ENCODE measurements at regions not wholly inside any gene's neighbourhood (a gene's known extent, or its start where the extent isn't known, plus 50 kb on each side); places are given as distances from the start of the nearest gene placed in this dataset.
A peak's percentile ranks its signal among the peaks of the same experiment; 100 is the strongest.

GRCh38 chr3:94875149-94875548 lies 812.3 kb downstream of the NSUN3 start:
- no peak for DNase-seq

DNA sequence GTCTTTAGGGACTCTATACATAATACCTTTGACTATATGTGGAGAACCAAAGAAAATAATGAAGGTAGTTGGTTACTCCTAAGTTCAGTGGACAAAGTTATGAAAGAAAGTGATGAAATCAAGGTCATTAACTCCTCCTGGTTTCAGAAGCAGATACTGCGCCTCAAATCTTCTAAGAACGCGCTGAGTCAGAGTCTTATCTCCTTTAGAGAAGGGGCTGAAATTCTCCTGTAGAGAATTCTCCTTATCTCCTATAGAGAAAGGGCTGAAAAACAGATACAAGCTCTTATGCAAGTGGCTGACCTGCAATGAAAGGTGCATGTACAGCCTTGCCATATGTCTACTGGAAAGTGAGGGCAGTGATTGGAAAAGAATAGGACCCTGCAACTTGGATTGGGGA lies 824.2 kb downstream of the NSUN3 start:
- peak; percentile 40 for DNase-seq

DNA sequence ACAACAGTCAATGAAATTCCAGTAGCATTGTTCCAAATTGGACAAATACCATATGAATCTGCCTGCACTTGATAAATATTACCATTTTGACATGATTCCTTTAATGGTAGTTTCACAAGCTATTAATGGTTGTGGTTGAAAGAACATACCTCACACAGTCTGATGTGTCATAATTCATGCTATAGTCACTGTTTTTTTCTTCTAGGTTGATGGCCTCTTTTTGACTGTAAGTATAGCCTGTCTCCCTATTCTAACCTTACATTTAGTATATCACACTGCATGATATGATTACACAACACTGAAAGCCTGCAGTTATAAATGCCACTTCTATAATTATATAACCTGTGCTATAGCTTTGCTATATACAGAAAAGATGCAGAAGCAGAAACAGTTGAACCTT lies 834.1 kb downstream of the NSUN3 start:
- no peak for DNase-seq

DNA sequence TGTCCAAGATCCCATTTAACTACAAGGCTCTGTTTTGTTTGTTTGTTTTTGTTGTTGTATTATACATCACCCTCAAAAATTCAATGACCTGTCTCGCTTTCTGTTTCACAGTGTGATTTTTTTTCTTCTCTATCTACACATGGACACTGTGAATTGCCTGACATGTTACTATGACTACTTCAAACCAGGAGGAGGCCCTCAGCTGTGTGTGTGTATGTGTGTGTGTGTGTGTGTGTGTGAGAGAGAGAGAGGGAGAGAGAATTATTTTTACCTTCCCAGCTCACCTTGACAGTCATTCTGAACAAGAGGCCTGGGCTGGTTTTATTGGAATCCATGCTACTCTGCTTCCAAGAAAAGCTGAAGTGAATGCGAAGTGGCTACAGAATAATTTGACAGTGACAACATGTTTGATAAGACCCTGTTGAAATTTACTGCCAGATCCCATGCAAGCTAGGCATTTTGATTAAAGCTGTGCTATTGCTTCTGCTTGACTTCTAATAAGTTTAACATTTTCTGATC lies 841.4 kb downstream of the NSUN3 start:
- no peak for DNase-seq

- DNase-seq: no peak
These were observed 846.9 kb downstream of the NSUN3 start for GRCh38 chr3:94909726-94910125.

GRCh38 chr3:94912656-94913055 lies 849.8 kb downstream of the NSUN3 start:
- DNase-seq: no peak

DNA sequence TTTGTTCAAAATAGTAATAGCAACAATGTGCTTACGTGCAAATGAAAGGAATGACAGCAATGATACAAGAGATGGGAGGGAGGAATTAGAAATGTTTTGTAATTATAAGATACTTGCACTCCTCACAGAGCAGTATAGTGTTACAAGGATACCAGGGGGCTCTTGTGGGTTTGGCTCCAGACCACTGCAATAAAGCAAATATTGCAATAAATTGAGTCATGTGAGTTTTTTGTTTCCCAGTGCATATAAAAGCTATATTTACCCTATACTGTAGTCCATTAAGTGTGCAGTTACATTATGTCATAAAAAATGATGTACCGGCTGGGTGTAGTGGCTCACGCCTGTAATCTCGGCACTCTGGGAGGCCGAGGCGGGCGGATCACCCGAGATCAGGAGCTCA lies 864.3 kb downstream of the NSUN3 start:
- no peak for DNase-seq

- DNase-seq: peak; percentile 78
These were observed 866.1 kb downstream of the NSUN3 start for GRCh38 chr3:94928921-94929320.

DNA sequence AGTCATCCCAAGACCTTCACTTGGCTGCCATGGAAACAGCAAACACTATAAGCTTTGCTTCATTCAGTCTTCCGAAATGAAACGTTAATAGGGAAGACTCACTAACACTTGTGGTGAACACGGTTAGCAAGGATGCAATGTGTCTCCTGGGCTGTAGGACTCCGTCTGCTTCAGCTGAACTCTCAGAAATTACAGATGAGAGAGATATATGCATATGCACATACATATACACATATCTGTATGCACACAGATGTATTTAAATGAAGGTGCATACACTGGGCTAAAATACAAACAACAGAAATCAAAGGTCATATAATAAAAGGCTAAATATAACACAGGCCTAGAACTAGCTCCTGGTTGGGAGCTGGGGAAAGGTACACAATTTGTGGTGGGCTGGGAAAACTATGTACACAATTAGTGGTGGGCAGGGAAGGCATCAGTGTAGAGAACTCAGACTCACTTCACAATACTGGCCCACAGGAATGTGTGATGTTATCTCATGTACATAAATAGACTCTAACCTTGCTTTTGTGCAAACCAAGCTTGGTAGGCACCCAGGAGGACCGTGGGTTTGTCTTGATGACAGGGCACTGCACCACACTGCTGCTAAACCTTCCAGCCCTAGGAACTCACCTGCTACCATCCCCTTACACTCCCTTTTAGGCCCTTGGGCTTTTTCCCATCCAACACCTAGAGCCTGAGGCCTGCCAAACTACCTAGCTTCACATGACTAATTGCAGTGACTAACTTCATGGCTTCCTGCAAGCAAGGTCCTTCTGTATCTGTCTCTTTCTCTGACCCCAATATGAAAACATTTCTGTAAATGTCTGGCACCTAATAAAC lies 873.1 kb downstream of the NSUN3 start:
- no peak for DNase-seq

- DNase-seq: no peak
These were observed 875.1 kb downstream of the NSUN3 start for GRCh38 chr3:94937980-94938379.

DNA sequence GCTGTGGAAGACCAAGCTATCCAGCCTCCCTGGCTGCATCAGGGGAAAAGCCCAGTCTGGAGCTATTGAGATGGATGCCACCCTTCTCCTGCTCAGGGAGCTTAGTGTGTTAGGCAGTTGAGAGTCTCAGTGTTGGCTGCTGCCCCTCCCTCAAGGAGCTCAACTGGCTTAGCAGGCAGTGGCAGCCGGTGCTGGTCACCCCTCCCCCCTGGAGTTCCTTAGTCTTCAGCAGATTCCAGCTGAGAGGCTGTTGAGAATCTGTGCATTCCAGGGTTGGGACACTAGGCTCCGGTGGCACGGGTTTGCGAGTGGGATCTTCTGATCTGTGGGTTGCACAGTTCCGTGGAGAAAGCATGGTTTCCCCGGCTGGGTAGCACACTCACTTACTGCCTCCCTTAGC lies 883.8 kb downstream of the NSUN3 start:
- no peak for DNase-seq

GRCh38 chr3:94961423-94962100 lies 898.7 kb downstream of the NSUN3 start:
- DNase-seq: no peak

GRCh38 chr3:94965867-94966475 lies 903.1 kb downstream of the NSUN3 start:
- no peak for DNase-seq

GRCh38 chr3:94967196-94967595 lies 904.3 kb downstream of the NSUN3 start:
- DNase-seq: no peak

DNA sequence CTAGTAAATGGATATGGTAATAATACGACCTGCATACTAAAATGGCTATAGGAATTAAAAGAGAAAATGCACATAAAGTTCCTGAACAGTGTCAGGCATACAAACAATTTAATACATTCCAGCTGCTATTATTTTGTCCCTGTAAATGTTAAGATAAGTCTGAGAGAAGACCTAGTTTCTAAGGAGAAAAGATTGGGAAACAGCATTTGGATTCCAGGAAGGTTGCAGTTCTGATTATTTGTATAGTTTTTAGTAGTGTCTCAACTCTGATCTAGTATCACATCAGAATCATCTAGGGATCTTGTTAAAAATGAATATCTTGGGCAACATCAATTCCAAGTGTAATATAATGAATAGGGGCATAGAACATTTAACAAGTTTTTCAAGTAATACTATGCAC lies 905.7 kb downstream of the NSUN3 start:
- no peak for DNase-seq

- no peak for DNase-seq
These were observed 909.2 kb downstream of the NSUN3 start for GRCh38 chr3:94972066-94972465.

GRCh38 chr3:94978084-94978483 lies 915.2 kb downstream of the NSUN3 start:
- DNase-seq: no peak

GRCh38 chr3:94985778-94986177 lies 922.9 kb downstream of the NSUN3 start:
- DNase-seq: no peak

DNA sequence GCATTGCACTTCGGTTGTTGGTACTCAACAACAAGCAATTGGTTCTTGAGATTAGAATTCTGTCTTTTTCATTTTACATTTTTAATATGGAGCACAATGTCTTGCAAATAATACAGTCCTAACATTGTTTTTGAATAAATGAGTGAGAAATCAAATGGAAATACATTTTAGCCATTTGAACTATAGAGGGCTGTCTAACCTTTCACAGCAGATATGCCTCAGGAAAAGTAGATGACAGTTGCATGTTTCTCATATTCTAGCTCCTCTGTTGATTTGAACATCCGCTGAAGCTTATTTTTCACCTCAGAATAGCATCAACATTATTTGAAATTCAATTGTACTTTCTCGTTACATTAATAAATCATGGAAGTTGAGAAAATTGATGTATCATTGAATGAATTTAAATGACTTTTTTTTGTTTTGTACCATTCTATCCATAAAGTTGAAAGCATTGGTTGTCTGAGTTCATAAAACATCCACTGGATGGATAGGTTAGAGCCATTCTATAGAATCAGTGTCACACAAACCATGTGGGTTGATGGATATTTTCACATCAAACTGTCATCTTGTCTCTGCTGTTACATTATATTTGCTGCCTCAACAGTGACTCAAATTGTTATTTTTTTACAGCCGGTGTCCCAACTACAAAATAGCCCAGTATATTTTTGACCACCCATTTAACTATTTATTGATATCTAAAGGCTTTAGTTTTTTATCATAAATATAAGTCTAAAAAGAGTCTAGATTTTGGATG lies 928.3 kb downstream of the NSUN3 start:
- no peak for DNase-seq

DNA sequence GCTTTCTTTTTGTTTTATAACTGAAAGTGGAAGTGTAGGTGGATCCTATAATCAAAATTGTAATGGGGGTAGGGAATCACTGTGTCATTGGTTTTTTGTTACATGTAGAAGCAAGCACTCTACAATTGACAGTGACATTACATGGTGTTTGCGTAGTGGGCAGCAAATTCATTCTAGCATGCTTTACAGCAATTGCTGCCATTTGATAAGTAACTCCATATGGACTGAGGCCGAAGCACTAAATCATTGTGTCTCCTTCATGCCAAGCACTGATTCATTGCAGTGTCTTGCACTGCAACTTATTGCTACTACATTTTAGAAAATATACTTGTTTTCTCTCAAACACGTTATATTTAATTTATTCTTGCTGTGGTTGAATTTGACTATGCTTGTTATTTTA lies 933.9 kb downstream of the NSUN3 start:
- DNase-seq: no peak

DNA sequence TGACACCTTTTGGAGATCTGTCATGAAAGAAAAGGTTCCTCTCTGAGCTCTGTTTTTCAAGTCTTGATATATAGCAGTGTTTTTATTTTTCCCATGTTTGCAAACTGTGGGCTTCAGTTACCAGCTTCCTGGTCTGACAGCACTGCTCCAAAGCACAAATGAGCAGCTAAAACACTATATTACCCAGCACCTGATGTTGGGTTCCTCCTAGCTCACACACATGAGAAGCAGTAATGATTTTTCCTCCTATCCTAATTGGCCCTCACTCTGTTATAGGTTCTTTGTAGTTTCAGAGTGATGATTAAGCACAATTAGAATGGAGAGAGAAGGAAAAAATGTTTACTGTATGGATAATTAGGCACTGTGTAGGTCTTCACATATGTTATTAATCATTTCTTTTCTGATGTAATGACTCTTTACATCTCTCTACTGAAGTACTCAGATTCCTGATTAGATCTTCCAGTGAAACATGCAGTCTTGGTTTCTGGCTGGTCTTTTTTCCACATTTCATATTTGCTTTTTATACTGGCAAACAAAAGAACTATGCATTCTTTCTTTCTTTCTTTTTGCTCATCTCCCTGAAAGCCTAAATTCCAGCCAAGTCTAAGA lies 939.7 kb downstream of the NSUN3 start:
- no peak for DNase-seq

DNA sequence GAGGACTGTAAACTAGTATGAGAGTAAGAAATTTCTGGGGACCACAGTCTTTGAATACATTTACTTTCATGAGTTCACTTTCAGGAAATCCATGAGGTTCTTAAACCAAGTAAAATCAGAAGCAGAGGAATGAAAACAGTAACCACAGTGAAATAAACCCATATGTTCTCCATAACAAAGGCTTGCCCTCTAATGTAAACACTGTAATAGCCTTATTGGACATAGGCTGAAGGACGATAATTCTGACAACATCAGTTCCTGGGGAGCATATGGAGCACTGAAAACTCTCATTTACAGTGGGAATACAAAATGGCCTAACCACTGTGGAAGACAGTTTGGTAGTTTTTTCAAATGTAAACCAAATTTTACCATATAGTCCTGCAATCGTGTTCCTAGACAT lies 965.8 kb downstream of the NSUN3 start:
- DNase-seq: no peak

- DNase-seq: no peak
These were observed 966.8 kb downstream of the NSUN3 start for GRCh38 chr3:95029644-95030043.
